Esophagus muscularis mucosa (tissue), 3 donors: ENCODE measurements at regions not wholly inside any gene's neighbourhood (a gene's known extent, or its start where the extent isn't known, plus 50 kb on each side); places are given as distances from the start of the nearest gene placed in this dataset.

Experiments
- POLR2A ChIP-seq: fragments of 450-650 bp; IDR thresholded peaks from one replicate; pipeline ENCODE4 v1.6.1; 2017; ENCODE audit warnings: antibody characterized with exemption, moderate library complexity, mild to moderate bottlenecking, low read depth
- TF ChIP-seq, protein P1 (sequence below), 3 experiments: fragments of 200-600 bp in 2 of 3; fragments of 450-650 bp in 1 of 3; sonication (generic) in 2 of 3; IDR thresholded peaks; one replicate each; pipeline ENCODE4 v1.5.1; 2017 to 2019; ENCODE audit warnings: antibody characterized with exemption in 3 of 3, mild to moderate bottlenecking in 2 of 3, moderate library complexity in 1 of 3

DNA sequence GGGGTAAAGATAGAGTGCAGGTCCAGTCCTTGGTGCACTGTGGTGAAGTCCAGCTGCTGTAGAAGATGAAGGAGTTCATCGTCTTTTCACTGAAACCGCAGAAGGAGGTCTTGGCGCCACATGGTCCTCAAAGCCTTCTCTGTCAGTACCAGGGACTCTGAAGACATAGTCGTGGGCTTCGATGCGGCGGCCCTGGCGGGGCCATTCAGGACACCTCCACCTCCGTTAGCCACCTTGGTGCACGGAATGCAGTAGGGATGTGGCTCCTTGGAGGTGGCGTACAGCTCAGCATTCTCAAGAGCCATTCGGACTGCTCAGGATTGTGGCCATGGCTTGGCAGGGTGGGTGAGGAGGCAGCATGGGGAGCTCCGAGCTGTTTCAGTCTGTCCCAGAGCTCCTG, 418.8 kb downstream of the SUCLG1 start:
- TF ChIP-seq, protein P1, sequence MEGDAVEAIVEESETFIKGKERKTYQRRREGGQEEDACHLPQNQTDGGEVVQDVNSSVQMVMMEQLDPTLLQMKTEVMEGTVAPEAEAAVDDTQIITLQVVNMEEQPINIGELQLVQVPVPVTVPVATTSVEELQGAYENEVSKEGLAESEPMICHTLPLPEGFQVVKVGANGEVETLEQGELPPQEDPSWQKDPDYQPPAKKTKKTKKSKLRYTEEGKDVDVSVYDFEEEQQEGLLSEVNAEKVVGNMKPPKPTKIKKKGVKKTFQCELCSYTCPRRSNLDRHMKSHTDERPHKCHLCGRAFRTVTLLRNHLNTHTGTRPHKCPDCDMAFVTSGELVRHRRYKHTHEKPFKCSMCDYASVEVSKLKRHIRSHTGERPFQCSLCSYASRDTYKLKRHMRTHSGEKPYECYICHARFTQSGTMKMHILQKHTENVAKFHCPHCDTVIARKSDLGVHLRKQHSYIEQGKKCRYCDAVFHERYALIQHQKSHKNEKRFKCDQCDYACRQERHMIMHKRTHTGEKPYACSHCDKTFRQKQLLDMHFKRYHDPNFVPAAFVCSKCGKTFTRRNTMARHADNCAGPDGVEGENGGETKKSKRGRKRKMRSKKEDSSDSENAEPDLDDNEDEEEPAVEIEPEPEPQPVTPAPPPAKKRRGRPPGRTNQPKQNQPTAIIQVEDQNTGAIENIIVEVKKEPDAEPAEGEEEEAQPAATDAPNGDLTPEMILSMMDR (IDR thresholded peaks at IDR 0.05), result no peak
- TF ChIP-seq POLR2A, result no peak
